HK-2 (cell line): ENCODE measurements at regions not wholly inside any gene's neighbourhood (a gene's known extent, or its start where the extent isn't known, plus 50 kb on each side); places are given as distances from the start of the nearest gene placed in this dataset.

Experiments
- DNase-seq: peaks from one replicate; pipeline ENCODE4 v3.0.0-alpha.2; 2018; ENCODE audit not compliant: unreplicated experiment

DNA sequence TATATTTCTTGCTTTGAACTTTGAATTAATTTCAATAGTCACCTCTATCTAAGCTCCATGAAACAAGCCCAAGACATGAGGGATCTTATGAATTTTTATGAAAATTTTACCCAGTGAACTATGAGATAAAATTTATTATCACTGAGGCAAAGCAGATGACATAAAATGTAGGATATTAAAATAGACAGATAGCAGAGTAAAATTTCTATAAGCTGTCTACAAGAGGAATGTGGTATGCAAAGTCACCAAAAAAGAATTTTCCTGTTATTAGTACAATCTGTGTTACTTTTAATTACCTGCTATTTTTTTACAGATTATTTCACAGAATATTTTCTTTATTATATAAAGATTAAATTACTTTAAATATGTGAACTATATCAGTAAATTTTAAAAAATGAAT lies 2312.6 kb downstream of the PCDH9 start:
- DNase-seq: no peak

DNA sequence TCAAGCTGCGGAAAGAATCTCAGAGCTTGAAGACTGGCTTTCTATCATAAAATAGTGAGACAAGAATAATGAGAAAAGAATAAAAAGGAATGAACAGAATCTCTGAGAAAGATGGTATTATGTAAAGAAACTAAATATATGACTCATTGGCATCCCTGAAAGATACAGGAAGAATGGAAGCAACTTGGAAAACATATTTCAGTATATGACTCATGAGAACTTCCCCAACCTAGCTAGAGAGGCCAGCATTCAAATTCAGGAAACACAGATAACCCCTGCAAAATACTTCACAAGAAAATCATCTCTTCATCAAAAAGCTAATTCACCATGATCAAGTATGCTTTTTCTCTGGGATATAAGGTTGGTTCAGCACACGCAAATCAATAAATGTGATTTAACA lies 2318.0 kb downstream of the PCDH9 start:
- DNase-seq: no peak

- DNase-seq: no peak
Measured at GRCh38 chr13:64910096-64910495, 2320.0 kb downstream of the PCDH9 start.

GRCh38 chr13:64909184-64909583 lies 2321.0 kb downstream of the PCDH9 start:
- no peak for DNase-seq

- no peak for DNase-seq
Measured at GRCh38 chr13:64900039-64900438, 2330.1 kb downstream of the PCDH9 start.

DNA sequence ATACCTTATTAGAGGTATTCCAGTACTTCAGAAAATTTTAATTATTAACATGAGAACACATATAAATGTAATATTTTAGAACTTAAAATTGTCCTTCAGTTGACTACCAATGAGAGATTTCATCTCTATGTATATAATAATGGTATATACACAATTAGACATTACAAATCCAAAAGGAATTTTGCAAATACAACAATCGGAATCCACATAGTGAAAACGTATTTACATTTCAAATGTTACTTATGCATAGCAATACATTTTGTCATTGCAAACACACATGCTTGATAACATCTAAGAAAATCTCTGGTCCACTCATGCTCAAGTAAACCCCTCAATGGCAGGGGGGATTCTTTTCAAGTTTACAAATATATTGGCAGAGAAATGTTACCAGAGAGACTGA lies 2345.2 kb downstream of the PCDH9 start:
- DNase-seq: no peak

DNA sequence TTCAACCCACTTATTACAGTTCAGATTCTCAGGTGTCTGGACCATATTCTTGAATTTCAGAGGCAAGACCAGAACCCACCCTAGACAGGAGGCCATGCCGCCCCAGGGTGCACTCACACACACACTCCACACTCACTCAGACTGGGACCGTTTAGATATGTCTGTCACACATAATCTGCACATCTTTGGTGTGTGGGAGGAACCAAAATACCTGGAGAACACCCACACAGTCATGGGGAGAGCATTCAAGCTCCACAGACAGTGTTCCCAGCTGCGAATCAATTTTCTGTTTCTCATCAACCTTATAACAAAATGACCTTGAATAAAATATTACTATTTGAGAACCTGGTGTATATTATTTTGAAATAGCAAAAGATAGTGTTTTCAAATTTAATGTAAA lies 2353.0 kb downstream of the PCDH9 start:
- no peak for DNase-seq

- no peak for DNase-seq
Measured at GRCh38 chr13:64871742-64872141, 2358.4 kb downstream of the PCDH9 start.

DNA sequence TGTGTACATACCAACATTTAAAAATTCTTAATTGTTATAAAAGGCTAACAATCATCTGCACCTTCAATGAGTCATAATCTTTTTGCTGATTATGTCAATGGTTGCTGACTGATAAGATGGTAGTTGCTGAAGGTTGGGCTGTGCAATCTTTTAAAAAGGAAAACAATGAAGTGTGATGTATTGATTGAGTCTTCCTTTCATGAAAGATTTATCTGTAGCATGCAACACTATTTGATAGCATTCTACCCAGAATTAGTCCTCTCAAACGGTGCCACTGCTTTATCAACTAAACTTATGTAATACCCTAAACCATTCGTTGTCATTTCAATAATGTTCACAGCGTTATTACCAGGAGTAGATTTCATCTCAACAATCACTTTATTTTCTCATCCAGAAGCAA lies 2360.6 kb downstream of the PCDH9 start:
- DNase-seq: no peak

DNA sequence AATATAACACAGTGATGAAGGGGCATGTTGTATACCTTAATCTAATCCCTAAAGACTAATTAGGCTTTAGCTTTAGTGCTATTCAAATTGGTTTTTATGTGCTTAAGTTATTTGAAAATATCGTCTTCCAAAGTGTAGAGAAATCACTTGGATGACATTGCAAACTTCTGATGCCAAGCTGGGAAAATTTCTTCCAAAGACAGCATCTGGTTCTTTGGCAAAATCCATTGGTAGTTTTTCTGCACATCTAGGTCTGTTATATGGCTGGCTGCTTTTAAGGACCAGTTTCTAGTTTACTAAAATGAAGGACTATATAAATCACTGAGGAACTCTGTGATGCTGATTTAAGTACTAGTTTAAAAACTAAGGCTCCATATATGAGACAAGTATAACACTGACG lies 2362.3 kb downstream of the PCDH9 start:
- no peak for DNase-seq

GRCh38 chr13:64866331-64866730 lies 2363.8 kb downstream of the PCDH9 start:
- no peak for DNase-seq

GRCh38 chr13:64855506-64855905 lies 2374.6 kb downstream of the PCDH9 start:
- no peak for DNase-seq

GRCh38 chr13:64850017-64850416 lies 2380.1 kb downstream of the PCDH9 start:
- no peak for DNase-seq

DNA sequence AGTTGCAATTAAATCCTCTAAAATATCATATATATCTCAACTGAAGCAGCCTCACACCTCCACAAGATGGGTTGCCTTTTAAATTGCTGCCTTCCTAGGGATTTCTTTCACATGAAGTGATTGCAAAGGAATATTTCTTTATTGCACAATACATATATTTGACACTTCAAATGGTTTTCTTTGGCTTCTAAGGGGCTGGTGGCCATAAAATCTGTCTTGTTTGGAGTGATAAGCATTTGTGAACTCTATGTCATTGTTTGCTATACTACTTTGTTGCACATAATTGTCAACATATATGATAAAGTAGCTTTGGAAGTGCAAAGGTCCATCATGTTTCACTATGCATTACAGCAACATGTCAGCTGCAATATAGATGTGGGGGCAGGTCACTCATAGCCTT lies 2380.9 kb downstream of the PCDH9 start:
- DNase-seq: no peak

GRCh38 chr13:64847767-64848166 lies 2382.4 kb downstream of the PCDH9 start:
- DNase-seq: no peak

DNA sequence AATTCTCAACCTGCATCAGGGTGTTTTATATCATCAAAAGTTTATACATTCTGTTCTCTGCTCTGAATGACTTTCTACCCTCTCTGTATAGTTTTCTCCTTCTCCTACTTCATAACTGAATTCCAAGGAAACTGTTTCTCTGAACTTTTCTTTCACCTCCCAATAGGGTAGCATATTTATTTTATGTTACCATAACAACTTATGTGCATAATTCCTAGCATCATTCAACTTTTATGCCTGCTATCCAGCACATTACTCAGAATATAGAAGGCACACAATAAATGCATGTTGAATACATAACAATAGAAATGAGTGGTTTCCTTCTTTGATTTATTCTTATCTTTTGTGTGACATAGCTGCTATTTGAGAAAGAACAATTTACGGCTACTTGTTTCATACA lies 2385.0 kb downstream of the PCDH9 start:
- no peak for DNase-seq

GRCh38 chr13:64819081-64819480 lies 2411.1 kb downstream of the PCDH9 start:
- DNase-seq: no peak

GRCh38 chr13:64817691-64818090 lies 2412.4 kb downstream of the PCDH9 start:
- DNase-seq: no peak

DNA sequence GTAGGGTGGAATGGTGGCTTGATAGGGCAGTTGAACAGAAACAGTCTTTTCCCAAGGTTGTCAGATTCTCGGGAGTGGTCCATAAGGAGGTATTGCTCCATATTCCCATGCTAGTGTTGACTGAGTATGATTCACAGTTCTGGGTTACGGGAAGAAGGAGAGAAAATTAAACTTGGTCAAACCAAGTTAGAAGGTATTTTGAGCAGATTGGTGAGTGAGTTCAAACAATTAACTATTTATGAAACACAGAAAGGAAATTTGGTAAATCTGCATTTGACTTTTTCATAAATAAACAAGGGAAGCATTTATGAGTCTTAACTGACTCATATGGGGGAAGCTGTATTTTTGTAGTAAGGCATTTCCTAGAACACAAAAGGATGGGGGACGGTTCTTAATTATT lies 2419.4 kb downstream of the PCDH9 start:
- no peak for DNase-seq

GRCh38 chr13:64808704-64809103 lies 2421.4 kb downstream of the PCDH9 start:
- DNase-seq: no peak

DNA sequence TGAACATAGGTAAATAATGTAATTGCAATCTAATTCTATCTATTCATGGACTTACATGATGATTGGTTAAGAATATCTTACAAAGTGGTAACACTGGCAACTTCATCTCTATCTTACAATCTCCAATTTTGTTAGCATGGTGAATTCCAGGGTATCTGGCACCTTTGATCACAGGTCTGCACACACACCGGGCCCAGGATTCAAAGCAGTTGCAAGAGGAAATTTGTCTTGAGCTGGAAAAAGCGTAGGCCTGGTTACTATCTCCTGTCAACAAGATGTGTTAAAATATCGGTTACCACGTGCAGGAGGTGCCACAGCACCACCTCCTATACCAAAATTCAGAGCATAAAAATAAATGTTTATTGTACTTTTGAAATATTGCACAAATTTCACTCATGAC lies 2428.4 kb downstream of the PCDH9 start:
- DNase-seq: no peak

DNA sequence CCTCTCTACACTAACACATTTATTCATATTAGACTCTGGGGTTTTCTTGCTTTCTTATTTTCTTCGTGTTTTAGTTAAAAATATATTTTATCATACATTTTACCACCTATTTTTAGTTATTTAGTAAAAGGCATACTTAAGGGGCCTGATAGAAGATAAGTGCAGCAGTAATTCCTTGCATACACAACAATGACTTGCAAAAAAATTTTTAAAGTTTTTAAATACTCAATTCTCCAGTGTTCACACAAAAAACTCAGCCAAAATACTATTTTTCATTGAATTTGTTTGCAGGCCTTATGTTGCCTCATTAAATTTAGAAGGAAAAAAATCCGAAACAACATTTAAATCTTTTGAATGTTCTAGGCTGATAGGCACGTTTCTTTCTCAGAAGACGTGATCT lies 2431.7 kb downstream of the PCDH9 start:
- DNase-seq: no peak

DNA sequence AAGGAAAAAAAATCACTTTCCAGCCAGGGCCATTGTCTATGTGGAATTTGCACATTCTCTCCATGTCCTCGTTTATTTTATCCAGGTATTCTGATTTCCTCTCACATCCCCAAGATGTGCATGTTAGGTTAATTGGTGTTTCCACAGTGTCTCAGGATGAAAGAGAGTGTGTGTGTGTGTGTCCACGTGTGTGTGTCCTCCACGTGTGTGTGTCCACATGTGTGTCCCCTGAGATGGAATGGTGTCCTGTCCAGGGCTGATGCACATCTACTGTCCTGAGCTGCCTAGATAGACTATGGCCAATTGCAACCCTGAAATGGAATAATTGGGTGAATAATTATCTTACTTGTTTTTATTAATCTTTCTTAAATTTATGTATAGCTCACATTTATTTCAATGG lies 2436.5 kb downstream of the PCDH9 start:
- DNase-seq: no peak

DNA sequence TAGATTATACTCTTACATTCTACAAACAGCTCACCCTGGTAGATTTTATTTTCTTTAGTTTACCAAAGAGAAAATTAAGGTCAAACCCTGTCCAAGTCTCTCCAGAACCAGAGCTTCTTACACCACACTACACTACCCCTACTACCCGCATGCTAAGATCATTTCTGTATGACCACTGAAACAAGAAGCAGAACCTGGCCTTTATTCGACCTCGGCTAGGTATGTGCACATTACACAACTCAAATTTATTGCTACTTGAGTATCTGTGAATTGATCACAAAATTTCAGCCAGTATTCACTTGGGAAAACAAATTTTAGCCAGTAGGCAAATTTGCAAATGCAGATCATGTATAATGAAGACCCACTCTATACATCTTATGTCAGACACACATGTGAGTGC lies 2437.0 kb downstream of the PCDH9 start:
- DNase-seq: no peak

DNA sequence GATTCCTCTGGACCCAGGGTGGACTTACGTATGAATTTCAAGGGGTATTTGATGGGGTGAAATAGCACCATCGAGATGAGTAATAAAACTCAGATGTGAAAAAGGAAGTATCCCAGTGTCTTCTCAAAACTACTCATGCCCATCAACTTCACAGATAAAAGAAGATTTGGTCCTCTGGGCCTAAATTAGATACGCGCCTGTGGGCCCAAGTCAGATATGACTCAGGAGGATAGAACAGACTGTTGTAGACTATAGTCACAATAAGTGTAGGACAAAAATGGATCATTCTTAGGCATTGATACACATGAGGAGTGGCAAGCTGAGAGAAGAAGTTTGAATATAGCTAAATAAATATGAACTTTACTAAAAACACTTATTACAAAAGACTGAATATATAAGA lies 2438.8 kb downstream of the PCDH9 start:
- DNase-seq: no peak
